ENCODE measurements at regions not wholly inside any gene's neighbourhood (a gene's known extent, or its start where the extent isn't known, plus 50 kb on each side); places are given as distances from the start of the nearest gene placed in this dataset.

GRCh38 chr13:63706751-63707150 lies 2291.1 kb upstream of the PCDH20 start:
- Histone ChIP-seq H3K36me3 (ENCODE audit: control insufficient read depth in 4 of 4, insufficient read depth in 3 of 4, low read depth in 1 of 4, low read length in 3 of 4) (no peaks in the 10 kb centered on the region), H3K27me3 (ENCODE audit: control insufficient read depth in 4 of 4, insufficient read depth in 4 of 4, low read length in 3 of 4) (no peaks in the 10 kb centered on the region), H3K9me3 (ENCODE audit: control insufficient read depth in 4 of 4, low read length in 3 of 4) (no peaks in the 10 kb centered on the region), H3K4me3 (ENCODE audit: low read depth in 1 of 3, low read length in 3 of 3) (no peak overlapping the region), H3K4me1 (ENCODE audit: control insufficient read depth in 4 of 4, insufficient read depth in 4 of 4, low read length in 3 of 4) (no peaks in the 10 kb centered on the region), H3K9ac (ENCODE audit: low read depth in 1 of 2, low read length in 2 of 2) (no peak overlapping the region), H3K27ac (ENCODE audit: low read depth in 1 of 2, low read length in 2 of 2) (no peak overlapping the region)
- TF ChIP-seq TAF1 (conservative IDR thresholded peaks at IDR 0.05): no peak
- no peak for TF ChIP-seq NR2F2 (IDR thresholded peaks at IDR 0.05)
- no peak for TF ChIP-seq ZBTB33 (IDR thresholded peaks at IDR 0.05)
- TF ChIP-seq CTCF (IDR thresholded peaks at IDR 0.05; ENCODE audit: low read depth, low read length, missing input control): no peak
- TF ChIP-seq HNF4G (IDR thresholded peaks at IDR 0.05): no peak
- TF ChIP-seq HNF4A (conservative IDR thresholded peaks at IDR 0.05): no peak
- no peak for TF ChIP-seq MAX (IDR thresholded peaks at IDR 0.05)
- TF ChIP-seq RXRA (IDR thresholded peaks at IDR 0.05): no peak
- TF ChIP-seq, protein P1, sequence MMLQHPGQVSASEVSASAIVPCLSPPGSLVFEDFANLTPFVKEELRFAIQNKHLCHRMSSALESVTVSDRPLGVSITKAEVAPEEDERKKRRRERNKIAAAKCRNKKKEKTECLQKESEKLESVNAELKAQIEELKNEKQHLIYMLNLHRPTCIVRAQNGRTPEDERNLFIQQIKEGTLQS (IDR thresholded peaks at IDR 0.05): no peak
- TF ChIP-seq EGR1 (IDR thresholded peaks at IDR 0.05; ENCODE audit: low read depth in 2 of 2): no peak
- TF ChIP-seq YY1 (IDR thresholded peaks at IDR 0.05): no peak
- TF ChIP-seq JUND (IDR thresholded peaks at IDR 0.05): no peak
- no peak for TF ChIP-seq SP1 (IDR thresholded peaks at IDR 0.05)
- TF ChIP-seq, protein P2, sequence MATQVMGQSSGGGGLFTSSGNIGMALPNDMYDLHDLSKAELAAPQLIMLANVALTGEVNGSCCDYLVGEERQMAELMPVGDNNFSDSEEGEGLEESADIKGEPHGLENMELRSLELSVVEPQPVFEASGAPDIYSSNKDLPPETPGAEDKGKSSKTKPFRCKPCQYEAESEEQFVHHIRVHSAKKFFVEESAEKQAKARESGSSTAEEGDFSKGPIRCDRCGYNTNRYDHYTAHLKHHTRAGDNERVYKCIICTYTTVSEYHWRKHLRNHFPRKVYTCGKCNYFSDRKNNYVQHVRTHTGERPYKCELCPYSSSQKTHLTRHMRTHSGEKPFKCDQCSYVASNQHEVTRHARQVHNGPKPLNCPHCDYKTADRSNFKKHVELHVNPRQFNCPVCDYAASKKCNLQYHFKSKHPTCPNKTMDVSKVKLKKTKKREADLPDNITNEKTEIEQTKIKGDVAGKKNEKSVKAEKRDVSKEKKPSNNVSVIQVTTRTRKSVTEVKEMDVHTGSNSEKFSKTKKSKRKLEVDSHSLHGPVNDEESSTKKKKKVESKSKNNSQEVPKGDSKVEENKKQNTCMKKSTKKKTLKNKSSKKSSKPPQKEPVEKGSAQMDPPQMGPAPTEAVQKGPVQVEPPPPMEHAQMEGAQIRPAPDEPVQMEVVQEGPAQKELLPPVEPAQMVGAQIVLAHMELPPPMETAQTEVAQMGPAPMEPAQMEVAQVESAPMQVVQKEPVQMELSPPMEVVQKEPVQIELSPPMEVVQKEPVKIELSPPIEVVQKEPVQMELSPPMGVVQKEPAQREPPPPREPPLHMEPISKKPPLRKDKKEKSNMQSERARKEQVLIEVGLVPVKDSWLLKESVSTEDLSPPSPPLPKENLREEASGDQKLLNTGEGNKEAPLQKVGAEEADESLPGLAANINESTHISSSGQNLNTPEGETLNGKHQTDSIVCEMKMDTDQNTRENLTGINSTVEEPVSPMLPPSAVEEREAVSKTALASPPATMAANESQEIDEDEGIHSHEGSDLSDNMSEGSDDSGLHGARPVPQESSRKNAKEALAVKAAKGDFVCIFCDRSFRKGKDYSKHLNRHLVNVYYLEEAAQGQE (IDR thresholded peaks at IDR 0.05): no peak
- TF ChIP-seq FOXA1 (IDR thresholded peaks at IDR 0.05): no peak
- no peak for TF ChIP-seq RAD21 (IDR thresholded peaks at IDR 0.05)
- TF ChIP-seq GABPA (IDR thresholded peaks at IDR 0.05 in 1 of 2, conservative IDR thresholded peaks at IDR 0.05 in 1 of 2): no peak
- TF ChIP-seq FOXA2 (IDR thresholded peaks at IDR 0.05): no peak
- WGBS: 51% methylated on average over 2 of the region's 2 CpGs
- no peak for DNase-seq (ENCODE audit: low spot score)

All from liver (tissue), 8 donors.